HG03565 (cell line): ENCODE measurements at regions not wholly inside any gene's neighbourhood (a gene's known extent, or its start where the extent isn't known, plus 50 kb on each side); places are given as distances from the start of the nearest gene placed in this dataset.

Experiments
- ATAC-seq: cut with Tn5 transposase; IDR thresholded peaks from one replicate; pipeline ENCODE4 v1.9.1; 2021; ENCODE audit warnings: mild to moderate bottlenecking, moderate library complexity; ENCODE audit not compliant: unreplicated experiment

DNA sequence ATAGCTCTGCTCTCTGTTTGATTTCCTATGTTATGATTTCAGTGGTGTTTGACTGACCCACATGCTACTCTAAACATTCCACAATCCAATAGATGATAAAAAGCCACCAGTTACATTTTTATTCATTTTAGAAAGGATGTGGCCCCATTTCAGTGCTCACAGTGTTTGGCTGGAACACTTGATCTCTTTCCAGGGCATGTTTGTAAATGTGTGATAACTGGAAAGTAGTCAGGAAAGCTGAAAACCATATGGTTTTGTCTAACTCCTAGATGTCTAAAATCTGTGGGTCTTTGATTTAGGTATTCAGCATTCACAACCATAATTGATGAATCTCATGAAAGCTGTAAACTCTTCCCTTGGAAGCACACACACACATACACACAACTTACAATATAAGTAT, 904.9 kb upstream of the AGA start:
- no peak for ATAC-seq

DNA sequence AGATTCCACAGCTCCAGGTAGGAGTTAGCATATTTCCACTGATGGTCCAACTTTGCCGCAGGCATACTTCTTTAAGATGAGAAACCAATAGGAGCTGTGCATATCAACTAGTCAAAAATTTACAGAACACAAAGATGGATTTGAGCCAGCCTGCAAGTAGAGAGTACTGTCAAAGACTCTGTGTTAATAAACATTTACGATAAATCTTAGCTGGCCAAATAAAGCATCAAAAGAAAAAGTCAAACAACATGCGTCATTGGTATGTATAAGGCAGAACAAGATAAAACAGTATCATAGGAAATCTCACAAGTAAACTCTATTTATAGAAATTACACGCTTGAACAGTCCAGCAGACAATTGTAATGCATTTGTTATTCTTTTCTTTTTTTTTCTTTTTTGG, 907.4 kb upstream of the AGA start:
- no peak for ATAC-seq

DNA sequence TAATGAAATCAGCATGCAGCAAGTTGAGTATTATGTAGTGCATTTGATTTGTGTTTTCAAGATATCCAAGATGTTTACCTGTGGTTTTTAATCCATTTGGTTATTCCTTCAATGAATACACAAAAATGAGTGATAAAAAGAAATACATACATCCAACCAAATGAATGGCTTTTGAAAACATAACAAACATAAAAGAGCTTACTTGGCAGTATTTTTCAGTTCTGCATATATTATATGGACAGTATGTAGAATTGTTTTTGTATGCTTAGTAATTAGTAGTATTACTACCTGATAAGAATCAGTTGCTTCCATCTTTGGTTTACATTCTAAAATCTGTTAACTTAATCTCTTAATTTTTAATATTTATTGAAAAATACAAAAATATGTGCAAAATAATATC, 908.9 kb upstream of the AGA start:
- ATAC-seq: no peak

DNA sequence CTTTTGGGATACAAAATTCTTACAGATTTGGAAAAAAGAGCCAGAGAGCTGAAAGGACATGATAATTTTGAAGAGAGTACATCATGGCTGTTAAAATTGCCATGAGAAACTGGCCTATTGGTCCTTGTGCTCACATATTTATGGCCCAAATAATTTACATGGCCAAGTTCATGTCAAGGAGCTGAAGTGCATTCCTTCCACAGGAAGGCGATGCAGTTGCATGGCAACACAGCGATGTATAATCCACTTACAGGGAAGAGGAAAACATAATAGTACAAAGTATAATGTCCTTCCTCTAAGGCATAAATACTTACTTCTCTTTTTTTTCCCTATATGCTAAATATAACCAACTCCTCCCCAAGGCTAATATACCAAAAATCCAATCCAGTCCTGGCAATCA, 914.5 kb upstream of the AGA start:
- no peak for ATAC-seq

DNA sequence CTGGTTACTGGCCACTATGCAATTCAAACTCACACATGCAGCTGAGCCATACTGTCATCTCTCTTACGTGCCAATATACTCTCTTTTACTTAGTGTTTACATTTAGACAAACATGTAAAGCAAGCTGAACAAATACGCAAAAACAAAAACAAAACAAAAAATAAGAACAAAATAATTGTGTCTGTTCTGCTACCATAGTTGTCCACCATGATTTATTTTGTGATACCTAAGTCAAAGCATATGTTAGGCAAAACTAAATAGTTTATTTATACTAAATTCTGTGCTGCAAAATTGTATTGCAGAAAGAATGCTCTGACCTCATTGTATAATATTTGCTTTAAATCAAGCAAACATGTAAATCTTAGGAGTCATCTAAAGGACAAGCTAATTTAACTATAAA, 943.2 kb upstream of the AGA start:
- ATAC-seq: no peak

DNA sequence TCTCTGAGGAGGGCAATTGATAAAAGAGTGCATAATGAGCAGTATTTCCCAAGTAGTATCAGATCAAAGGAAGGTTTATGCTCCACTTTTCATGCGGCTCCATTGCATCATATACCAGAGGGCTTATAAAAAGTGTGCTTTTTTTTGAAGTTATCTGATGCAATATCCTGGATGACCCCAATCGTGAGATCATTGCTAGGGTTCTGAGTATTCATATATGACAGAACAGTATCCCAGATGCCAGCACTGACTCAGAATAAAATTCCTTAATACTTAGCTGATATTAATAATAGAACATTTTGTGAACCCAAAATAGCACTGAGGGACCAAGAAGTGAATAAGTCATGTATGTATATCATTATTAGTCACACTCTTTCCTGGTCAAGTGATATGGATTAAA, 945.5 kb upstream of the AGA start:
- no peak for ATAC-seq

DNA sequence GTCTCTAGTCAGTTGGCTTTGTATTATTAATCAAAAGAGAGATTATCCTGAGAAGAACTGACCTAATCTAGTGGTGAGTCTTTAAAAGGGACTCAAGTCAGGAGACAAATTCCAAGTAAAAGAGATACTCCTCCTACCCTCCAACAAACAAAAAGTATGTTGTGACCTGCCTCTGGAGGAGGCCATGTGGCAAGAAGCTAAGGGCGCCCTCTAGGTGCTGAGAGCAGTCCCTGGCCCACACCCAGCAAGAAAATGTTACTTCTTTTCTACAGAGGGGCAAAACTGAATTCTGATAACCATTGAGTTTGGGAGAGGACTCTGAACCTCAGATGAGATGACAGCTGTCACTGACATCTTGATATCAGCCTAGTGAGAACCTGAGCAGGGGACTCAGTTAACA, 953.6 kb upstream of the AGA start:
- ATAC-seq: no peak

DNA sequence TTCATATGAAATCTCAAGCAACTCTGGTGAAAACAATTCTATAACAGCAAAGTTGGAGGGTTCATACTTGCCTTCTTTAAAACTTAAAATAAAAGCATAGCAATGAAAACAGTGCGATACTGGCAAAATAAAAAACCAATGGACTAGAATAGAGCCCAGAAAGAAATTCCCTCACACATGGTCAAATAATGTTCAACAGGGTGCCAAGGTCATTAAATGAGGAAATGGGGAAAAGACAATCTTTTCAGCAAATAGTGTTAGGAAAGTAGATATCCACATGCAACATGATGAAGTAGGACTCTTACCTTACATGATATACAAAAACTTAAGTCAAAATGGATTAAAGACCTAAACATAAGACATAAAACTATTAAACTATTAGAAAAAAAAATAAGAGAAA, 970.2 kb upstream of the AGA start:
- no peak for ATAC-seq

DNA sequence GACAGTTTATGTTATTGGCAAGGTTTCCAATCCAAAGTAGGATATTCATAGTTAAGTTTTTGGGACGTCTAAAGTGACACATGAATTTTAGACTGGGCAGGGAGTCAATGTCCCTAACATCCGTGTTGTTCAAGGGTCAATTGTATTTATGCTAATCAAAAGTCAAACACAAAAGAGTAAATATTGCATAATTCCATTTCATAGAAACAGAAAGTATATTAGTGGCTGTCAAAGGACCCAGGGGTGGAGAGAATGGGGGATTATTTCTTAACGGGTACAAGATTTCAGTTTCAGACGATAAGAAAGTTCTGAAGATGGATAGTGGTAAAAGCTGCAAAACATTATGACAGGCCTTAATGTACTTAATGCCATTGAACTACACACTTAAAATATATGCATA, 971.8 kb upstream of the AGA start:
- ATAC-seq: no peak

DNA sequence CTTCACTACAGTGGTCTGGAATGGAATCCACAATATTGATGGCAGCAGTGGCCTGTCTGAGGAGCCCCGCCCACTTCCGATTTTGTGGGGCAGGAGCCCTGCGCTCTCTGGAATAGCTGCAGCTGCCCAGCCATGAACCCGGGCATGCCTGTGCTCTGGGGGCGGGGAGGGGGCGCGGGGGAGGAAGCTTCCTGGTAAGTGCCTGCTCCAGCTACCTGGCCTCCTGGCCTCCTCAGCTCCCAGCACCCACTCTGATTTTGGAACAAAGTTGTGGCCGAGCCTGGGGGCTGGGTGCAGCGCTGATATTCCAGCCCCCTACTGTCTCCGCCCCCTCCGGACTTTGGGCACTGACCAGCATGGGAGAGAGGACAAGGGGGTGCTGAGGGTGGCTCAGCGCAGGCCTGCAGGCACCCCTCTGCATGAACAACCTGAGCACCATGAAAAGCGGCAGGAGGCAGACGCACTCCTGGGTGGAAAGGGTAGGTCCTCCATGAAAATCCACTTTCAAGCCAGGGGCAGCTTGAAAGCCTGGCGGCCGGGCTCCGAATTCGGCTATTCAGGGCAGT, 972.7 kb upstream of the AGA start:
- ATAC-seq: no peak

DNA sequence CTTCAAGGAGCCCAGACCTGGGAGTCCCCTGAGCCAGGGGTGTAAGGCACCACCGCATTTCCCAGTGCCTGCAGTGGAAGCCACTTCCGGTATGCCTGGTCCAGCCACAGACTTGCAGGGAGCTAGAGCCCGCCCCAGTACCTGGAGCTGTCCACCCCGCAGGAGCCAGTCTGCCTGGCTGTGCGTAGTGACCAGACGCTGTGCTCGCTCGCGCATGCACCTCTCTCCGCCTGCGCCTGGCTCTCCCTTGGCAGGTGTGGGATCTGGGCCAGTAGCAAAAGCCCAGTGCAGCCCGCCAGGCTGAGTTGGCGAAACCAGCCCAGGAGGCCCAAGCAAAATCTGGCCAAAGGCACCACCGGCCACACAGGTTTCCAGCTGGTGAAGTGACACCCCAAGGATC, 973.7 kb upstream of the AGA start:
- ATAC-seq: no peak

DNA sequence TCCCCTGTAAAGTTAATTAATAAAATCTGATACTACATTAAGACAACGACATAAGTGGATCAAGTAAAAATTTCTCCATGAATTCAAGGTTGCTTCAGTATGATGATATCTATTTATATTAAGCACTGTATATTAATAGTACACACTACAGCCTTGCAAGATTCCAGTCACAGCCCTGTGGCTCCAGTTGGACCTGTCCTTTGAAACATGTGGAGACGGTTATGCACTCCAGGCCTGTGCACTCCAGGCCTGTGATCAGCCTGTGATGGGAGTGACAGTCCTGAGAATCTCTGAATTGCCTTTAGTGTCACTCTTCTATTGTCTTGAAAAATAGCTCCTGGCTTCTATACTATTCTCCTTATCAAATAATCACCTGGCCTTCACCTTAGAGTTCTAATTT, 981.1 kb upstream of the AGA start:
- ATAC-seq: no peak

DNA sequence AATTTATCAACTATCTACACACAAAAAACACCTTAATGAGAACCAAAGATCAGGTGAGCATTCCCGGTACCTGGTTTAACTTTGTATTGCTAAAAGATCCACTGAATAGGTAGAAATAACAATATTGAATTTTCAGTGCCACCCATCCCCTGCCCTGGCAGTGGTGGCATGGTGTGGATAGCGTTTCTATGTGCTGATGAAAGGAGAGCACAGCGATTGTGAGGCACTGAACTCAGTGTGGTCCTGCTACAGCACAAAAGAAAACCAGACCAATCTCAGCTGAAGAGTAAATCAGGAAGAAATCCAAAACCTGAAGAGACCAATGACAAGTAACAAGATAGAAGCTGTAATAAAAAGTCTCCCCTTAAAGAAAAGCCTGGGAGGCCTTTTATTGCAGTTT, 984.6 kb upstream of the AGA start:
- no peak for ATAC-seq

DNA sequence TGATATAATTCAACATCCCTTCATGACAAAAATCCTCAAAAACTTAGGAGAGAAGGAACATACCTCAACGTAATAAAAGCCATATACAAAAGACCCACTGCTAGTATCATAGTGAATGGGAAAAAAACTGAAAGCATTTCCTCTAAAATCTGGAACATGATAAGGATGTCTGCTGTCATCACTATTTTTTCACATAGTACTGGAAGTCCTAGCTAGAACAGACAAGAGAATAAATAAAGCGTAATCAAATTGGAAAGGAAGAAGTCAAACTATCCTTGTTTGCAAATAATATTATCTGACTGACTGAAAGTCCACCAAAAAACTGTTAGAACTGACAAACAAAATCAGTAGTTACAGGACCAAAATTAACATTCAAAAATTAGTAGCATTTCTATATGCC, 985.4 kb upstream of the AGA start:
- ATAC-seq: no peak

DNA sequence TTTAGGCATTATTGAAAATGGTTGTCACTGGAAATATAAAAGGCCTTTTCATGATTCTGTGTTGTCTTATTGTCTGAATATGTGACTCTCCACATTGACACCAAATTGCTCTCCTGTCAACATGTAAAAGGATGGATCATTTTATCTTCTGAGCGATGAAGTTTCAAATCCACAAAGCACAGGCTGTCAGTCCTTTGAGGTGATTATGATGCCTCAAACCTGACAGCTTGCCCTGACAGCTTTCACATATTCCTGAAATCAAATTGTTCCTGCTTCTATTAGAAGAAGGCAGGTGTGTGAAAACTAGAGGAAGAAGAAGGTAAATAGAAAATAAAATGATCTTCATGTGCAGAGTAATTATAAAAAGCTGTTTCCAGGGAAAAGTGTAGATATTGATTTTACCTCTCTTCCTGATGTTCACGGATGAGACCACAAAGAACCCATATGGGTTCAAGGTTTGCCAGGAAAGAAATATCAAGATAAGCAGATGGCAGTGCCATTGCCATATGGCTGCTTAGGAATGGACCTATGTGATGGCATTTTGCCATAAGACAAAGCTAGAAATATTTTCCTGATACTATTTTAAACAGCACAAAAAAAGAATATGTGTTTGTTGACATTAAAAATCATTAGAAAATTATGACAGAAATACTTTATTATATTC, 1006.3 kb upstream of the AGA start:
- no peak for ATAC-seq

DNA sequence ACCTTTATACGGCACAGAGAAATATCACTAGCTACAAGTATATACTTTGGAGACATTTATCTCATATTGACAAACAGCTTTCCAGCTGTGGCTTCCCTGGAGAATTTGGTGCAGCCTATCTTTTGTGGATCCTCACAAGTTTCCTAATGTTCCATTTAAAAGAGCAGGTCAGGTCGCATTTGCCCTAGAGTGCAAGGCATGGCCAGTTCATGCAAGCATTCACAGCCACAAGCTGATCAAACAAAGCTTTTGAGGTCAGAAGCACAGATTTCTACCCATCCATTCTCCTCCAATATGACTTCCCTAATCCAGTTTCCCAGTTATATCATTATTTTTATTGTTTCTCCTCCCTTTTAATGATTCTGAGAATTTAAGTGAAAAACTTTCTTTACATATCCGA, 1008.4 kb upstream of the AGA start:
- ATAC-seq: no peak

DNA sequence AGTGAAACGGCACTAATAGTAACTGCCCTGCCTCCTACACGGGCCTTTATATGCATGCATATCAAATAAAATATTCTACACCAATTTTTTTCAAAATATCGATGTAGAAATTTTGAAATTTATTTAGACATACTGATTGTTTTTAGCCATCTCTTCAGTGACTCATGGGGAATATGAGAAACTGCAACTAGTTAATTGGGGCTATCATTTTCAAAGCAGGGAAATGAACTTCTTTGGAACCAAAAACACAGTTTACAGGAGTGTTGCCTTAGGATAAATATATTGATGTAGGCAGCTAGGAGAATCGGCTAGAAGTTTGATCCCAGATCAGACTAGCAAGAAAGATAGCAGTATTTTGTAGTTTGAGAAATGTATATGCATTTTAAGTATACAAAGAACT, 1010.8 kb upstream of the AGA start:
- no peak for ATAC-seq

DNA sequence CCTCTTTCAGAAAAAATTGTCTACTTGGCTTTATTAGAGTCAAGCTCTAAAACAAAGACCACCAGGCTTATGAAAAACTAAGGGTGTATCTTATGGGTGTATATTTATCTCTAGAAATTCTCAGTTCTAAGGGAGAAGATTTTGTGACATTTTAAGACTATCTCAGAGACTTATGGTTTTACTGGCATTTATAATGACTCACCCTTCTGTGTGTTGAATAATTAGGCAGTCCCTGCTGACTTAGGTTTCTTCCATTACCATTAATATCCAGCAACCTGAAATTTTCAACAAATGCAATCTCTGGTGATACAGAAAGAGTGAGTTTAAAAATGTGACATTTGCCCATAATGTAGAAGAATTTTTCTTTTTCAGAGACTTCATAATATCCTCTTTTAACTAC, 1015.0 kb upstream of the AGA start:
- ATAC-seq: no peak

DNA sequence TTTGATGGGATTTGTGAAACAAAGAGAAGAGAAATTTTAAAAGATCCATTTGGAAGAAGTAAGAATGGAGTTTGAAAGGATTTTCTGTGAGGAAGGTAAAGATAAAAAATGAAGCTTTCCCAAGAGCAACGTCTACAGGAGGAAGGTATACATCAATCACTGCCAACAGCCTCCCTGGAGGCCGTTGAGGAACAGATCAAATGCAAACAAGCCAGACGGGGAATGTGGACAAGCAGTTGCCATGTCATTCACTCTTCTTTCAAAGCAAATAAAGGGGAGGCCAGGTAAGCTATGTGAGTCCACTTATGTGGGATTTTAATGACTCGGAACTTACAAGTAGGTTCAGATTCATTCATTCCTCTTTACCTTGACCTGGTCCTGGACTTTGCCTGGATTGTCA, 1020.5 kb upstream of the AGA start:
- no peak for ATAC-seq

DNA sequence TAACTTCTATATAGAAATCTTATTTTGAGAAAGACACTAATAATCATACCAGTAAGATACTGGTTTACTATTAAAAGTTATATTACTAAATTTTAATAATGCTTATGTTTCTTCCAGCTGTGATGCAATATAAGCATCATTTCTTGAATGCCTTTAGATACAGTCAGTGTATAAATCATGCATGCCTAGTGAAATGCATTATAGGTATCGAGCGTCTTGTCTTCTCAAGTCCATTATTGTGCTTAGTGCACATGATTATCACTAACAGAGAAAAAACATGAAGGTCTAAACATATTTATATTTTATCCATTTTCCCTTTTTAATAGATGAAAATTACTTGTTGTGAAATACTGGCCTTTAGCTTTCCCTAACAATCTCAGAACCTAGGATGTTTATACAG, 1021.5 kb upstream of the AGA start:
- ATAC-seq: no peak

DNA sequence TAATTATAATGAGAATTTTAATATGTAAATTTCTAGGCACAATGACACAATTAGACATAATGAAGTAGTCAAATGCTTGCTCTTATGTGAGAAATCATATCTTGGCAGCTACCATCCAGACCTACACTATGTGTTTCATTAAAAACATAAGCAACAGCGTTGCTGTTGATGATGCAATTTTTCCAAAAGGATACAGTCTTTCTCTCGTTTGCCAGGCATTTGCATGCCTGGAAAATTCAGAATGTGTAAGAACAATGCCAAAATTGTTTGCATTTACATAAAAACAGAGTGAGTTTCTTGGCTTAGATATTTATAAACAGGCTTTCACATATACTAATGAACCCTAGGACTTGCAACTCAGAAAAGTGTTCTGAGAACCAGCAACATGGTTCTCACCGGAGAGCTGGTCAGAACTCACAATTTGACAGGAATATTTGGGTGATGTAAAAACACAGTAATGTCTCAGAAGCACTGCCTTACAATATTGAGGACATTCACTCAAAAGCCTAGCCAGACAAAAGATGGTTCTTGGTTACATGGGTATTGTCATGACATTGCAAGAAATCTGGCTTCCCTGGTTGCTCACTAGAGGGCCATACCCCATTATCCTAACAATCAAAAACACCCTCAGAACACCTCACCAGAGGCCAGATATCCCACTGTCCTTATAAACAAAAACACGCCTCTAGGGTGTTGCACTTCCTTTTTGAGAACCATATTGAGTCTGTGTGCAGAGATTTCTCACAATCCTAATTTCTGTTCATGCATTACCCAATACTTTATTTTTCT, 1029.0 kb upstream of the AGA start:
- no peak for ATAC-seq

DNA sequence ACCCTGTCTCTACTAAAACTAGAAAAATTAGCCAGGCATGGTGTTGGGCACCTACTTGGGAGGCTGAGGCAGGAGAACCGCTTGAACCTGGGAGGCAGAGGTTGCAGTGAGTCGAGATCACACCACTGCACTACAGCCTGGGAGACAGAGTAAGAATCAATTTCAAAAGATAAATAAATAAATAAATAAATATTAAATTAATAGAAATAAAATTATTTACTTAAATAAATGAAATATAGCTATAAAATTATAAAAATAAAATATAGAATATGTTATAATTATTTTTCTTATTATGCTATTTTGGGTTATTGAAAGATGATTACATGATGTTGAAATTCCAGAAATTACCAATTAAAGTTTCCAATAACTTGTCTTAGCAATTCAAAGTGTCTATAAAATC, 1029.8 kb upstream of the AGA start:
- no peak for ATAC-seq

DNA sequence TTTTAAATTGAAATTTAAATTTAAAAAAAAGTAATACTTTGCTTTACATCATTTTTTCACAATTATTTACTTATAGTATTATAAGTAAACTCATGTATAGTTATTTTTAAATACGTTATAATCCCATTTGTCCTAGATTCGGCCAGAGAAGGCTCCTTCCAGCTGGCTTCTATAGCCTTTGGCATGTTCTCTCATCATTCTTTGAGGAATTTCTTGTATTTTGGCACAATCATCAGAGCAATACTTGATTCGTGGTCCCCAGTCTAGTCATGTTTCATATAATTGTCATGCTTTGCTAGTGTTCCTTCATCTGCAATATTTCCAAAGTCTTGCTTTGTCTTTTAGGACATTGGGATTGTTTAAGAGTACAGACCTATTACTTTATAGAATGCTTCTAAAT, 1037.9 kb upstream of the AGA start:
- no peak for ATAC-seq
